MCF 10A (cell line): ENCODE measurements at regions not wholly inside any gene's neighbourhood (a gene's known extent, or its start where the extent isn't known, plus 50 kb on each side); places are given as distances from the start of the nearest gene placed in this dataset.

Source experiments
- BruUV-seq: library from RNA; stranded (reverse); fragments of 400-500 nt; replicated peaks from 2 replicates; lab custom pipeline; 2021; lab: Mats Ljungman, UMichigan
- CTCF ChIA-PET: fragments of 300-600 bp; sonication (Branson Sonifier 250); formaldehyde crosslinking; extraction: SDS; loops from one replicate; lab custom pipeline; 2021; ENCODE audit warnings: antibody characterized with exemption, inconsistent platforms; lab: Yijun Ruan, JAX
- POLR2A ChIA-PET: fragments of 300-600, 350-650 bp; sonication (Branson Sonifier 250); formaldehyde crosslinking; extraction: SDS; loops from one replicate; lab custom pipeline; 2020; ENCODE audit warnings: antibody characterized with exemption, inconsistent platforms; lab: Yijun Ruan, JAX
- DNase-seq: peaks from one replicate; pipeline ENCODE4 v3.0.0-alpha.2; 2018; ENCODE audit not compliant: unreplicated experiment
- H3K27ac Mint-ChIP-seq: one replicate; pipeline ENCODE4 v1.8.0; 2022; ENCODE audit warnings: mild to moderate bottlenecking, low read depth, mixed read lengths; ENCODE audit not compliant: unreplicated experiment
- H3K27me3 Mint-ChIP-seq: one replicate; pipeline ENCODE4 v1.8.0; 2022; ENCODE audit warnings: mixed read lengths; ENCODE audit not compliant: insufficient read depth, unreplicated experiment
- H3K36me3 Mint-ChIP-seq: one replicate; pipeline ENCODE4 v1.8.0; 2022; ENCODE audit warnings: mild to moderate bottlenecking, moderate library complexity, mixed read lengths; ENCODE audit not compliant: insufficient read depth, unreplicated experiment
- H3K4me1 Mint-ChIP-seq: one replicate; pipeline ENCODE4 v1.8.0; 2022; ENCODE audit warnings: mixed read lengths; ENCODE audit not compliant: insufficient read depth, unreplicated experiment
- H3K4me3 Mint-ChIP-seq: one replicate; pipeline ENCODE4 v1.8.0; 2022; ENCODE audit warnings: mild to moderate bottlenecking, moderate library complexity, mixed read lengths; ENCODE audit not compliant: unreplicated experiment
- H3K9me3 Mint-ChIP-seq: one replicate; pipeline ENCODE4 v1.8.0; 2022; ENCODE audit warnings: mixed read lengths; ENCODE audit not compliant: unreplicated experiment
- intact Hi-C: fragments of 100-400 bp; cut with micrococcal nuclease; formaldehyde crosslinking; loops from 2 replicates; pipeline ENCODE4 v1.14.1; 2022
- TF ChIP-seq, protein P1 (sequence below): fragments of 200-600 bp; IDR thresholded peaks from one replicate; pipeline ENCODE4 v1.8.0; 2022; ENCODE audit warnings: antibody characterized with exemption, mild to moderate bottlenecking; ENCODE audit not compliant: unreplicated experiment

DNA sequence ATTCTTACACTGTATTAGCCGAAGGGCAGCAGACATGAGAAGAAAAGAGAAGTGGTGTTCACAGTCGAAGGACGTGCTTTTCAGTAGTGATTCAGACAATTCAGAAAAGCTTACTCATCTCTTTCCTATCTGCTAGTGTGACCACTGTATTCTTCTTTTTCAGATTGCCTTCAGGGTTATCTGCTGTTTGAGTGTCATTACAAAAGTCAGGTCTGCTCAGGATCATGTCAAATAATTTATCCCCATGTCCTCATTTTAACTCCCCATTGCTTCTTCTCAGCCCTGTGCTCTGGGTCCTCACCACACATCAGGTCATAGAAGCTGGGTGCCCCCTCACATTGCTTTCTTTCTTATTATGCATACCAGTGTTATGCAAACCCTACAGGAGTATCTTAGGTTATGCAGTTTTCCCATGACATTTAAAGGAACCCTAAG is 394.0 kb downstream of the CETN3 start:
- intact Hi-C loops, result no loop called here

DNA sequence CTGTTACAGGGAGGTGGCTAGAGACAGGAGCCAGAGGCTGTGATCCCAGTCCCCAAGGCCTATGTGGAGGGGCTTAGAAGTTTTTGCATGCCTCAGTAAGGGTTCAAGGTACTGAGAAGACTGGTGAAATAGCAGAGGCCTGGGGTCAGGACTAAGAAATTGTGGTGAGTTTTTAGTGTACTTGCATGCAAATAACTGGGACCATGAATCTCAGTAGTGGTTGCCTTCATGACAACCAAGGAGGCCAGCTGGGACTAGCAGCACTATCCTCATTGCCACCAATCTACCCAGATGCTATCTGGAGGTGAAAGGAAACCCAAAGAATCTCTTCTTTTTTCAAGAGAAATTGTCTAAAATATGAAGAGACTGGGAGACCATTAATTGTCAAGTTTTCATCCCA is 395.1 kb downstream of the CETN3 start:
- Mint-ChIP-seq H3K4me3 (no peak overlapping the region), H3K27me3 (no peaks in the 10 kb centered on the region), H3K36me3 (no peaks in the 10 kb centered on the region), H3K4me1 (peaks cover 8% of the 10 kb centered on the region), H3K27ac (no peak overlapping the region), H3K9me3 (no peaks in the 10 kb centered on the region)
- intact Hi-C loops, result no loop called here
- TF ChIP-seq, protein P1, sequence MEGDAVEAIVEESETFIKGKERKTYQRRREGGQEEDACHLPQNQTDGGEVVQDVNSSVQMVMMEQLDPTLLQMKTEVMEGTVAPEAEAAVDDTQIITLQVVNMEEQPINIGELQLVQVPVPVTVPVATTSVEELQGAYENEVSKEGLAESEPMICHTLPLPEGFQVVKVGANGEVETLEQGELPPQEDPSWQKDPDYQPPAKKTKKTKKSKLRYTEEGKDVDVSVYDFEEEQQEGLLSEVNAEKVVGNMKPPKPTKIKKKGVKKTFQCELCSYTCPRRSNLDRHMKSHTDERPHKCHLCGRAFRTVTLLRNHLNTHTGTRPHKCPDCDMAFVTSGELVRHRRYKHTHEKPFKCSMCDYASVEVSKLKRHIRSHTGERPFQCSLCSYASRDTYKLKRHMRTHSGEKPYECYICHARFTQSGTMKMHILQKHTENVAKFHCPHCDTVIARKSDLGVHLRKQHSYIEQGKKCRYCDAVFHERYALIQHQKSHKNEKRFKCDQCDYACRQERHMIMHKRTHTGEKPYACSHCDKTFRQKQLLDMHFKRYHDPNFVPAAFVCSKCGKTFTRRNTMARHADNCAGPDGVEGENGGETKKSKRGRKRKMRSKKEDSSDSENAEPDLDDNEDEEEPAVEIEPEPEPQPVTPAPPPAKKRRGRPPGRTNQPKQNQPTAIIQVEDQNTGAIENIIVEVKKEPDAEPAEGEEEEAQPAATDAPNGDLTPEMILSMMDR, result no peak
- ChIA-PET CTCF (no interaction called here), POLR2A (no interaction called here)
- DNase-seq, result no peak
- BruUV-seq, result no TSS peak

More for the DNA sequence above, 394.0 kb downstream of the CETN3 start:
- H3K36me3 Mint-ChIP-seq, result no peaks in the 10 kb centered on the region
- TF ChIP-seq, protein P1, result no peak
- H3K27ac Mint-ChIP-seq, result peak overlapping the region; percentile 71
- peak; percentile 16 for DNase-seq
- peaks cover 14% of the 10 kb centered on the region for H3K4me1 Mint-ChIP-seq
- H3K9me3 Mint-ChIP-seq, result no peaks in the 10 kb centered on the region
- ChIA-PET POLR2A (interaction anchor here (0.6 to 1.0 kb wide), 2 partner anchors 46 to 438 kb away, joined by 3 to 4 read pairs; no protein-coding TSS in a partner anchor), CTCF (interaction anchor here (0.6 kb wide), 1 partner anchor 1956 kb away, joined by 3 read pairs; no protein-coding TSS in a partner anchor)
- no peak overlapping the region for H3K4me3 Mint-ChIP-seq
- no peaks in the 10 kb centered on the region for H3K27me3 Mint-ChIP-seq
- BruUV-seq, result no TSS peak

DNA sequence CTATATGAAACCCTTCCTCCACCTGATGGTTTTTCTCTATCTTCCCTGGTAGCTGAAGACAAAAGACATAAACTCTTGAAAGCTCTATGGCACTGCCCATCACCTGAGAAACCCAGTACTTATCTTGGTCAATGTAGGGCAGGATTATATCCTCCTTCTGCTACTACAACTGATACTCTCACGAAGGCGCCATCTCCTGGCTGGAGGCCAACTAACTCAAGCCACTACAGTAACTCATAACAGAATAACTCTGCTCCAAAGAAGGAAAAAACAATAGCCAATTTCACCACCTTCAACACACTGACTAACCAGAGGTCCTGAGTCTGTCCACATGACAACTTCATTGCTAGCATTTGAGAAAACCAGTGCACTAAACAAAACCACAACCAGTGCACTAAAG is 409.2 kb downstream of the CETN3 start:
- no peaks in the 10 kb centered on the region for H3K9me3 Mint-ChIP-seq
- no peaks in the 10 kb centered on the region for H3K4me1 Mint-ChIP-seq
- ChIA-PET POLR2A (no interaction called here), CTCF (no interaction called here)
- no peaks in the 10 kb centered on the region for H3K27me3 Mint-ChIP-seq
- H3K36me3 Mint-ChIP-seq, result no peaks in the 10 kb centered on the region
- TF ChIP-seq, protein P1, result no peak
- BruUV-seq, result no TSS peak
- intact Hi-C loops, result no loop called here
- no peak overlapping the region for H3K27ac Mint-ChIP-seq
- no peak for DNase-seq
- H3K4me3 Mint-ChIP-seq, result no peak overlapping the region

DNA sequence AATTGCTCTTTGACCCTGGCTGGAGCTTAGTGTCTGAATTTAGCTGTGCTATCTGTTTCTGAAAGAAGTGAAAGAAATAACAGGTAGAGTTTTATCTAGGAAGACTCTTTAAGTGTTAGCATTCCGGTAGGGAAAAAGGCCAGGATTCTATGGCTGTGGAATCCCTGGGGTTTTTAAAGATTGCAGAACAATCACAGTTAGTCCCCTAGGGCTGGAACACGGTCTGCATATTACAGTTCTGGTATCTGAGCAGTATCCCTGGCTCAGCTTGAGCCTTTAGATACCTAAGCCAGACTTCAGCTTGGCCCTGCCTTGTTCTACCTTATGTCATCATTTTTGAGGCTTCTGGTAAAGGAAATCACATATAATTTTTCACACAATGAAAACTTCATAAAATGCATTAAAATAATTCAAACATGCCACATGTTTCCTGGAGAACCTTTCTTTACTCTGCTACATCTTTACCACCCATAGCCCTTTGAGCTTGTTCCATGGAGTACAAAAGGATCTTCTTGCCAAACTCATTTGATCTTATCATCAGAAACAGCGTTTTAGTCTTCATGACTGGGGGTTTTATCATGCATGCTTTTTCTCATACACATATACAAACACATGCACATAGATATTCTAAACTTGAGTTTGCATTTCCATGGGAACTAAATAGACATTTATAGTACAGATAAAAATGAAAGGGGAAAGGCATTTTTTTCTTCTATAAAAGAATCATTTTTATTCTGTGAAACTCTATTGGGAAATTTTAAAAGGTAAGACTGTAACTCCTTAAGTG is 410.8 kb downstream of the CETN3 start:
- DNase-seq, result no peak
- Mint-ChIP-seq H3K27me3 (no peaks in the 10 kb centered on the region), H3K36me3 (no peaks in the 10 kb centered on the region), H3K4me1 (no peaks in the 10 kb centered on the region), H3K4me3 (no peak overlapping the region), H3K9me3 (no peaks in the 10 kb centered on the region), H3K27ac (no peak overlapping the region)
- intact Hi-C loops, result no loop called here
- ChIA-PET POLR2A (interaction anchor here (0.6 kb wide), 1 partner anchor 1391 kb away, joined by 3 read pairs; no protein-coding TSS in a partner anchor), CTCF (no interaction called here)
- TF ChIP-seq, protein P1, result no peak
- no TSS peak for BruUV-seq
